ENCODE measurements at regions not wholly inside any gene's neighbourhood (a gene's known extent, or its start where the extent isn't known, plus 50 kb on each side); places are given as distances from the start of the nearest gene placed in this dataset.

- no peak for TF ChIP-seq Cebpa-rat (IDR thresholded peaks at IDR 0.05)
- peaks cover 93% of the 10 kb centered on the region for H3K4me1 ChIP-seq
- peak overlapping the region; percentile 92; the same call in 1 of the 2 replicates for H3K9ac ChIP-seq
- H3K36me3 ChIP-seq, result peaks cover 61% of the 10 kb centered on the region
- H3K27ac ChIP-seq, result peak overlapping the region; percentile 38; the same call in 1 of the 2 replicates
- H3K4me2 ChIP-seq, result peak overlapping the region; percentile 79
- no peaks in the 10 kb centered on the region for H3K9me3 ChIP-seq
- H4K20me1 ChIP-seq, result peaks cover 83% of the 10 kb centered on the region
- 0 out of 2 replicates have a peak overlapping the region, but pooled peaks have one; percentile 7 for H3K4me3 ChIP-seq
- H3K27me3 ChIP-seq, result no peaks in the 10 kb centered on the region
Measured at GRCh38 chr14:22487401-22487800, 101.6 kb downstream of the DAD1 start.

GRCh38 chr14:22486675-22487074 is 102.3 kb downstream of the DAD1 start:
- TF ChIP-seq Cebpa-rat (IDR thresholded peaks at IDR 0.05), result no peak
- Histone ChIP-seq H3K9ac (peak overlapping the region; percentile 92), H3K4me2 (peak overlapping the region; percentile 79), H4K20me1 (peaks cover 76% of the 10 kb centered on the region), H3K4me3 (no peak overlapping the region), H3K4me1 (peaks cover 92% of the 10 kb centered on the region), H3K27ac (peak overlapping the region; percentile 63), H3K27me3 (no peaks in the 10 kb centered on the region), H3K36me3 (peaks cover 54% of the 10 kb centered on the region), H3K9me3 (no peaks in the 10 kb centered on the region)

GRCh38 chr14:22485649-22486048 is 103.4 kb downstream of the DAD1 start:
- Histone ChIP-seq H3K27ac (peak overlapping the region; percentile 63), H3K27me3 (no peaks in the 10 kb centered on the region), H3K36me3 (peaks cover 49% of the 10 kb centered on the region), H4K20me1 (peaks cover 69% of the 10 kb centered on the region), H3K4me3 (peak overlapping the region; percentile 18; the same call in 1 of the 2 replicates), H3K4me1 (peaks cover 96% of the 10 kb centered on the region), H3K4me2 (peak overlapping the region; percentile 79), H3K9me3 (no peaks in the 10 kb centered on the region), H3K9ac (peak overlapping the region; percentile 92; the same call in 1 of the 2 replicates)
- no peak for TF ChIP-seq Cebpa-rat (IDR thresholded peaks at IDR 0.05)

GRCh38 chr14:22485178-22485577 is 103.8 kb downstream of the DAD1 start:
- no peaks in the 10 kb centered on the region for H3K9me3 ChIP-seq
- H3K9ac ChIP-seq, result peak overlapping the region; percentile 92; the same call in 1 of the 2 replicates
- TF ChIP-seq Cebpa-rat (IDR thresholded peaks at IDR 0.05), result no peak
- H3K4me1 ChIP-seq, result peaks cover 96% of the 10 kb centered on the region
- peak overlapping the region; percentile 79 for H3K4me2 ChIP-seq
- peak overlapping the region; percentile 63; the same call in 1 of the 2 replicates for H3K27ac ChIP-seq
- H3K27me3 ChIP-seq, result no peaks in the 10 kb centered on the region
- peak overlapping the region; percentile 18; the same call in 1 of the 2 replicates for H3K4me3 ChIP-seq
- peaks cover 64% of the 10 kb centered on the region for H4K20me1 ChIP-seq
- H3K36me3 ChIP-seq, result peaks cover 44% of the 10 kb centered on the region

- peak overlapping the region; percentile 79 for H3K4me2 ChIP-seq
- H3K9me3 ChIP-seq, result no peaks in the 10 kb centered on the region
- H3K4me1 ChIP-seq, result peaks cover 95% of the 10 kb centered on the region
- peaks cover 39% of the 10 kb centered on the region for H3K36me3 ChIP-seq
- TF ChIP-seq Cebpa-rat (IDR thresholded peaks at IDR 0.05), result no peak
- peak overlapping the region; percentile 63 for H3K27ac ChIP-seq
- H3K4me3 ChIP-seq, result peak overlapping the region; percentile 71; the same call in 1 of the 2 replicates
- H3K9ac ChIP-seq, result peak overlapping the region; percentile 92; the same call in 1 of the 2 replicates
- H4K20me1 ChIP-seq, result peaks cover 59% of the 10 kb centered on the region
- H3K27me3 ChIP-seq, result no peaks in the 10 kb centered on the region
Measured at GRCh38 chr14:22484632-22485031, 104.4 kb downstream of the DAD1 start.

- H3K4me3 ChIP-seq, result peak overlapping the region; percentile 71
- no peak for TF ChIP-seq Cebpa-rat (IDR thresholded peaks at IDR 0.05)
- peak overlapping the region; percentile 92 for H3K9ac ChIP-seq
- peaks cover 53% of the 10 kb centered on the region for H4K20me1 ChIP-seq
- no peaks in the 10 kb centered on the region for H3K27me3 ChIP-seq
- H3K4me1 ChIP-seq, result peaks cover 89% of the 10 kb centered on the region
- peak overlapping the region; percentile 92 for H3K27ac ChIP-seq
- peak overlapping the region; percentile 79 for H3K4me2 ChIP-seq
- H3K9me3 ChIP-seq, result no peaks in the 10 kb centered on the region
- peaks cover 33% of the 10 kb centered on the region for H3K36me3 ChIP-seq
Measured at GRCh38 chr14:22483863-22484593, 105.0 kb downstream of the DAD1 start.

GRCh38 chr14:22482782-22483553 is 106.1 kb downstream of the DAD1 start:
- no peaks in the 10 kb centered on the region for H3K9me3 ChIP-seq
- H3K27me3 ChIP-seq, result no peaks in the 10 kb centered on the region
- peaks cover 78% of the 10 kb centered on the region for H3K4me1 ChIP-seq
- peak overlapping the region; percentile 92 for H3K27ac ChIP-seq
- peak overlapping the region; percentile 71 for H3K4me3 ChIP-seq
- peaks cover 31% of the 10 kb centered on the region for H3K36me3 ChIP-seq
- peak overlapping the region; percentile 79 for H3K4me2 ChIP-seq
- no peak for TF ChIP-seq Cebpa-rat (IDR thresholded peaks at IDR 0.05)
- H4K20me1 ChIP-seq, result peaks cover 42% of the 10 kb centered on the region
- peak overlapping the region; percentile 92 for H3K9ac ChIP-seq

- H3K27ac ChIP-seq, result peak overlapping the region; percentile 92
- H3K9me3 ChIP-seq, result no peaks in the 10 kb centered on the region
- no peaks in the 10 kb centered on the region for H3K27me3 ChIP-seq
- H3K9ac ChIP-seq, result peak overlapping the region; percentile 92
- peak overlapping the region; percentile 79 for H3K4me2 ChIP-seq
- H3K4me3 ChIP-seq, result peak overlapping the region; percentile 71
- TF ChIP-seq Cebpa-rat (IDR thresholded peaks at IDR 0.05), result no peak
- H3K4me1 ChIP-seq, result peaks cover 71% of the 10 kb centered on the region
- peaks cover 34% of the 10 kb centered on the region for H4K20me1 ChIP-seq
- H3K36me3 ChIP-seq, result peaks cover 23% of the 10 kb centered on the region
Measured at GRCh38 chr14:22482085-22482694, 106.8 kb downstream of the DAD1 start.

- Histone ChIP-seq H3K27me3 (no peaks in the 10 kb centered on the region), H3K4me1 (peaks cover 64% of the 10 kb centered on the region), H3K4me3 (peak overlapping the region; percentile 71), H4K20me1 (peaks cover 28% of the 10 kb centered on the region), H3K9ac (peak overlapping the region; percentile 92), H3K9me3 (no peaks in the 10 kb centered on the region), H3K27ac (peak overlapping the region; percentile 92), H3K36me3 (peaks cover 19% of the 10 kb centered on the region), H3K4me2 (peak overlapping the region; percentile 79)
- no peak for TF ChIP-seq Cebpa-rat (IDR thresholded peaks at IDR 0.05)
Measured at GRCh38 chr14:22481546-22481945, 107.5 kb downstream of the DAD1 start.

Data from BLaER1 (cell line).